HCT116 (cell line): ENCODE measurements at regions not wholly inside any gene's neighbourhood (a gene's known extent, or its start where the extent isn't known, plus 50 kb on each side); places are given as distances from the start of the nearest gene placed in this dataset.
"Not testable (repeated sequence)": the region's sequence is repeated elsewhere in the genome, so short reads cannot be mapped to it uniquely, and the experiment has no call there.

Source experiments
- ATAC-seq: fragments of 200-7000 bp; cut with Tn5 transposase; 2 replicates; pipeline ENCODE4 v1.9.1; 2020; ENCODE audit warnings: mild to moderate bottlenecking, moderate library complexity
- BruUV-seq: library from RNA; stranded (reverse); fragments of 400-500 nt; replicated peaks from 2 replicates; lab custom pipeline; 2021; lab: Mats Ljungman, UMichigan
- CTCF ChIA-PET: fragments of 300-600 bp; sonication (Branson Sonifier 250); formaldehyde crosslinking; loops from one replicate; lab custom pipeline; 2021; ENCODE audit warnings: antibody characterized with exemption; lab: Charles Lee
- POLR2A ChIA-PET: fragments of 300-600, 350-600 bp; sonication (Branson Sonifier 250); formaldehyde crosslinking; loops from one replicate; lab custom pipeline; 2021; ENCODE audit warnings: antibody characterized with exemption; lab: Charles Lee
- RAD21 ChIA-PET, 2 experiments: fragments of 300-600 bp; sonication (Branson Sonifier 250); formaldehyde crosslinking; loops; one replicate each; lab custom pipeline; 2023; ENCODE audit warnings: low total read pairs in 2 of 2; ENCODE audit not compliant: uncharacterized antibody in 2 of 2, unreplicated experiment in 2 of 2, low non-redundant PET in 1 of 2; lab: Charles Lee
- DNase-seq: peaks from one replicate; pipeline ENCODE4 v3.0.0-alpha.2; 2010; ENCODE audit warnings: low read depth, low spot score
- H2AFZ ChIP-seq: fragments of 200-600 bp; shearing (Covaris generic), sonication (generic); 2 replicates; pipeline ENCODE4 v1.6.1; 2017; ENCODE audit warnings: low read depth, mixed run types, mixed read lengths, antibody characterized with exemption, low read length; ENCODE audit not compliant: poor library complexity, severe bottlenecking
- H3K27ac ChIP-seq: 2 replicates; pipeline ENCODE4 v1.5.1; 2012; ENCODE audit warnings: low read depth, low read length
- H3K27me3 ChIP-seq: fragments of 200-600 bp; sonication (generic); 2 replicates; pipeline ENCODE4 v1.6.1; 2016; ENCODE audit warnings: mixed run types, low read length, mixed read lengths; ENCODE audit not compliant: insufficient read depth
- H3K36me3 ChIP-seq, 2 experiments: fragments of 200-500 bp in 1 of 2; fragments of 200-600 bp in 1 of 2; sonication (Bioruptor generic) in 1 of 2; sonication (generic) in 1 of 2; 2 replicates each; pipeline versions ENCODE4 v1.5.1 to v1.6.1; 2014 to 2016; ENCODE audit warnings: low read length in 2 of 2, inconsistent platforms in 1 of 2, mixed read lengths in 1 of 2, mixed run types in 1 of 2; ENCODE audit not compliant: insufficient read depth in 2 of 2, control insufficient read depth in 1 of 2
- H3K4me1 ChIP-seq, 2 experiments: fragments of 200-600 bp in 1 of 2; sonication (generic) in 1 of 2; 2 replicates each; pipeline versions ENCODE4 v1.5.1 to v1.6.1; 2012 to 2017; ENCODE audit warnings: low read length in 2 of 2, inconsistent platforms in 1 of 2, mild to moderate bottlenecking in 1 of 2, mixed read lengths in 1 of 2, mixed run types in 1 of 2, moderate library complexity in 1 of 2; ENCODE audit not compliant: insufficient read depth in 2 of 2, control insufficient read depth in 1 of 2
- H3K4me2 ChIP-seq: fragments of 200-600 bp; sonication (generic); 2 replicates; pipeline ENCODE4 v1.6.1; 2017; ENCODE audit warnings: mixed run types, low read length, mixed read lengths
- H3K4me3 ChIP-seq, 2 experiments: fragments of 200-600 bp in 1 of 2; sonication (generic) in 1 of 2; replicated peaks in 1 of 2; 2 replicates each; pipeline ENCODE4 v1.5.1; 2011 to 2016; ENCODE audit warnings: low read length in 2 of 2, control low read depth in 1 of 2, low read depth in 1 of 2, mild to moderate bottlenecking in 1 of 2, mixed read lengths in 1 of 2, mixed run types in 1 of 2
- H3K79me2 ChIP-seq: fragments of 200-600 bp; sonication (generic); 2 replicates; pipeline ENCODE4 v1.6.1; 2017; ENCODE audit warnings: mild to moderate bottlenecking, mixed run types, low read length, moderate library complexity, mixed read lengths; ENCODE audit not compliant: insufficient read depth
- H3K9ac ChIP-seq: fragments of 200-600 bp; sonication (generic); 2 replicates; pipeline ENCODE4 v1.6.1; 2016; ENCODE audit warnings: low read length, mixed read lengths
- H3K9me2 ChIP-seq: fragments of 200-600 bp; sonication (generic), shearing (Covaris generic); 2 replicates; pipeline ENCODE4 v1.6.1; 2017; ENCODE audit warnings: mixed run types, mild to moderate bottlenecking, moderate library complexity; ENCODE audit not compliant: insufficient read depth
- H3K9me3 ChIP-seq, 2 experiments: fragments of 200-500 bp in 1 of 2; fragments of 200-600 bp in 1 of 2; sonication (Bioruptor generic) in 1 of 2; sonication (generic) in 1 of 2; 2 replicates each; pipeline ENCODE4 v1.6.1; 2014 to 2017; ENCODE audit warnings: low read length in 2 of 2, mixed read lengths in 2 of 2, inconsistent platforms in 1 of 2, low read depth in 1 of 2, mild to moderate bottlenecking in 1 of 2, mixed run types in 1 of 2, moderate library complexity in 1 of 2; ENCODE audit not compliant: control insufficient read depth in 1 of 2, insufficient read depth in 1 of 2
- H4K20me1 ChIP-seq: fragments of 200-600 bp; sonication (generic), shearing (Covaris generic); 2 replicates; pipeline ENCODE4 v1.6.1; 2017; ENCODE audit warnings: mixed run types, mild to moderate bottlenecking, moderate library complexity; ENCODE audit not compliant: insufficient read depth
- CBX3 ChIP-seq: IDR thresholded peaks from 2 replicates; pipeline ENCODE4 v1.6.1; 2012; ENCODE audit warnings: low read depth
- ELF1 ChIP-seq: IDR thresholded peaks from 2 replicates; pipeline ENCODE4 v1.6.1; 2012; ENCODE audit warnings: low read depth, borderline replicate concordance
- POLR2A ChIP-seq: IDR thresholded peaks from 2 replicates; pipeline ENCODE4 v1.7.0; 2011; ENCODE audit warnings: borderline replicate concordance; ENCODE audit not compliant: insufficient read depth, insufficient read length; ENCODE audit errors: extremely low read depth
- RAD21 ChIP-seq: IDR thresholded peaks from 2 replicates; pipeline ENCODE4 v1.6.1; 2012; ENCODE audit warnings: low read depth, mild to moderate bottlenecking
- SIN3A ChIP-seq: IDR thresholded peaks from 2 replicates; pipeline ENCODE4 v1.6.1; 2012; ENCODE audit warnings: low read depth
- SP1 ChIP-seq: IDR thresholded peaks from 2 replicates; pipeline ENCODE4 v1.6.1; 2012; ENCODE audit warnings: low read depth
- intact Hi-C: fragments of 100-400 bp; cut with micrococcal nuclease; formaldehyde crosslinking; loops from 2 replicates; pipeline ENCODE4 v1.10.0; 2022

DNA sequence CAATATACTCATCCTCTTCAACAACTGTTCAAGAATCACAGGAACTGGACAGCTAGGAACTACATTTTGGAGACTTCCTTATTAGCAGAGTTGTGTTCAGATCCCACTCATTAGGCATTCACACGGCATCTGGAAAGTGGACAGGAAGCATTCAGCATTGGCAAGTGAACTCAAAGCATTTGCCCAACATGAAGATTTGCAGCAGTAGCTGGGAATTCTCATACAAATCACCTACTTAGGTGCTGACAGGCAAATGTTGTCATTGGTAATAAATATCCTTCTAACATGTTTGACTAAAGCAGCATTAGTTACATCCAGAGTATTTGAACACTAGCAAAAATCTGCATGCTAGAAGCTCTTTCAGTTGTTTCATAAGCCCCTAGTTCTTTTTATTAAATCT lies 350.8 kb downstream of the PTH2R start:
- H3K4me3 ChIP-seq, result no peak overlapping the region
- intact Hi-C loops, result no loop called here
- H3K9me3 ChIP-seq, result no peaks in the 10 kb centered on the region
- H2AFZ ChIP-seq, result no peak overlapping the region
- no peak overlapping the region for H3K4me2 ChIP-seq
- H3K27me3 ChIP-seq, result no peaks in the 10 kb centered on the region
- POLR2A ChIA-PET, result no interaction called here
- ATAC-seq (no peak), DNase-seq (no peak)
- no peak overlapping the region for H3K9ac ChIP-seq
- RAD21 ChIA-PET, result no interaction called here
- no peaks in the 10 kb centered on the region for H3K79me2 ChIP-seq
- CTCF ChIA-PET, result no interaction called here
- H3K9me2 ChIP-seq, result no peaks in the 10 kb centered on the region
- no peaks in the 10 kb centered on the region for H3K36me3 ChIP-seq
- TF ChIP-seq POLR2A (no peak), RAD21 (no peak), SIN3A (no peak), CBX3 (no peak), ELF1 (no peak), SP1 (no peak)
- no peak overlapping the region for H3K27ac ChIP-seq
- no peaks in the 10 kb centered on the region for H4K20me1 ChIP-seq
- no peaks in the 10 kb centered on the region for H3K4me1 ChIP-seq
- no TSS peak for BruUV-seq

DNA sequence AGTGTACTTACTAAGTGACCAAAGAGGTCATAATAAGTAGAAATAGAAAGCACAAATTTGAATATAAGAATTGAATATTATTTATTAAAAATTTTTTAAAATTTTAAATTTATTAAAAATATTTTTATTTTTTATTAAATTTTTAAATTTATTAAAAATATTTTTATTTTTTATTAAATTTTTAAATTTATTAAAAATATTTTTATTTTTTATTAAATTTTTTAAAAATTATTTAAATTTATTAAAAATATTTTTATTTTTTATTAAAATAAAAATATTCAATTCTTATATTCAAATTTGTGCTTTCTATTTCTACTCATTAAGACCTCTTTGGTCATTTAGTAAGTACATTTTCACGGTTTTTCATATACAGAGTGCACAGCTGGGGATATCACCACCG lies 366.5 kb downstream of the PTH2R start:
- DNase-seq, H3K79me2 ChIP-seq, H3K27me3 ChIP-seq, RAD21 ChIA-PET, intact Hi-C loops, H3K4me2 ChIP-seq, ATAC-seq, BruUV-seq, H3K4me1 ChIP-seq, CTCF ChIA-PET, H3K9ac ChIP-seq, H3K9me3 ChIP-seq, H3K27ac ChIP-seq, H3K36me3 ChIP-seq, H3K9me2 ChIP-seq, POLR2A ChIA-PET, H4K20me1 ChIP-seq, H2AFZ ChIP-seq, H3K4me3 ChIP-seq: not testable (repeated sequence)
